ENCODE measurements at regions not wholly inside any gene's neighbourhood (a gene's known extent, or its start where the extent isn't known, plus 50 kb on each side); places are given as distances from the start of the nearest gene placed in this dataset.

DNA sequence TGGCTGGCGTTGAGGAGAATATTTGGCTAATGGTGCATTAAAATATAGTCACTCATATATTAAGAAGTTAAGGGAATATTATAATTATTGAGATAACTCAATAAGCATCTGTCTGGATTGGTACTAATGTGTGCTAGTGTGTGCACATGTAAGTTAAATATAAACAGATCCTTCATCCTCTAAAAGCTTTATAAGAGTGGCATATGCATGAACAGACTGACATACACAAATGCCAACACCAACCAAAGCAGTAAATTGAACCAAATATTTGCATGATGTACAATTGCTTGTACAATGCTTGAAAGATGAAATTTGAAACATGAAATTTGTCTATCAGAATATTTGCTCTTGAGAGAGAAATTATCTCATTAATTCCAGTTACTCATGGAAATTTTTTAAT is 344.9 kb downstream of the ADGRL2 start:
- TF ChIP-seq RFX5 (IDR thresholded peaks at IDR 0.05; ENCODE audit: low read depth, low read length) (no peak), MXI1 (IDR thresholded peaks at IDR 0.05; ENCODE audit: borderline replicate concordance, low read depth, low read length) (no peak), POLR2A (IDR thresholded peaks at IDR 0.05; ENCODE audit: low read depth, low read length) (no peak), RAD21 (IDR thresholded peaks at IDR 0.05; ENCODE audit: low read length) (no peak), SMC3 (IDR thresholded peaks at IDR 0.05; ENCODE audit: low read depth, low read length) (no peak), MAFK (IDR thresholded peaks at IDR 0.05; ENCODE audit: low read depth, low read length) (no peak), MAZ (IDR thresholded peaks at IDR 0.05; ENCODE audit: borderline replicate concordance, low read depth, low read length) (no peak), BHLHE40 (IDR thresholded peaks at IDR 0.05; ENCODE audit: low read depth, low read length) (no peak), FOS (IDR thresholded peaks at IDR 0.05; ENCODE audit: low read depth, low read length) (no peak), RCOR1 (IDR thresholded peaks at IDR 0.05; ENCODE audit: insufficient replicate concordance, low read length) (no peak)
- TF ChIP-seq, protein P1, sequence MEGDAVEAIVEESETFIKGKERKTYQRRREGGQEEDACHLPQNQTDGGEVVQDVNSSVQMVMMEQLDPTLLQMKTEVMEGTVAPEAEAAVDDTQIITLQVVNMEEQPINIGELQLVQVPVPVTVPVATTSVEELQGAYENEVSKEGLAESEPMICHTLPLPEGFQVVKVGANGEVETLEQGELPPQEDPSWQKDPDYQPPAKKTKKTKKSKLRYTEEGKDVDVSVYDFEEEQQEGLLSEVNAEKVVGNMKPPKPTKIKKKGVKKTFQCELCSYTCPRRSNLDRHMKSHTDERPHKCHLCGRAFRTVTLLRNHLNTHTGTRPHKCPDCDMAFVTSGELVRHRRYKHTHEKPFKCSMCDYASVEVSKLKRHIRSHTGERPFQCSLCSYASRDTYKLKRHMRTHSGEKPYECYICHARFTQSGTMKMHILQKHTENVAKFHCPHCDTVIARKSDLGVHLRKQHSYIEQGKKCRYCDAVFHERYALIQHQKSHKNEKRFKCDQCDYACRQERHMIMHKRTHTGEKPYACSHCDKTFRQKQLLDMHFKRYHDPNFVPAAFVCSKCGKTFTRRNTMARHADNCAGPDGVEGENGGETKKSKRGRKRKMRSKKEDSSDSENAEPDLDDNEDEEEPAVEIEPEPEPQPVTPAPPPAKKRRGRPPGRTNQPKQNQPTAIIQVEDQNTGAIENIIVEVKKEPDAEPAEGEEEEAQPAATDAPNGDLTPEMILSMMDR (conservative IDR thresholded peaks at IDR 0.05; ENCODE audit: low read depth, low read length), result no peak
- TF ChIP-seq, protein P2, sequence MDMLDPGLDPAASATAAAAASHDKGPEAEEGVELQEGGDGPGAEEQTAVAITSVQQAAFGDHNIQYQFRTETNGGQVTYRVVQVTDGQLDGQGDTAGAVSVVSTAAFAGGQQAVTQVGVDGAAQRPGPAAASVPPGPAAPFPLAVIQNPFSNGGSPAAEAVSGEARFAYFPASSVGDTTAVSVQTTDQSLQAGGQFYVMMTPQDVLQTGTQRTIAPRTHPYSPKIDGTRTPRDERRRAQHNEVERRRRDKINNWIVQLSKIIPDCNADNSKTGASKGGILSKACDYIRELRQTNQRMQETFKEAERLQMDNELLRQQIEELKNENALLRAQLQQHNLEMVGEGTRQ (IDR thresholded peaks at IDR 0.05; ENCODE audit: low read depth, low read length), result no peak
- TF ChIP-seq, protein P3, sequence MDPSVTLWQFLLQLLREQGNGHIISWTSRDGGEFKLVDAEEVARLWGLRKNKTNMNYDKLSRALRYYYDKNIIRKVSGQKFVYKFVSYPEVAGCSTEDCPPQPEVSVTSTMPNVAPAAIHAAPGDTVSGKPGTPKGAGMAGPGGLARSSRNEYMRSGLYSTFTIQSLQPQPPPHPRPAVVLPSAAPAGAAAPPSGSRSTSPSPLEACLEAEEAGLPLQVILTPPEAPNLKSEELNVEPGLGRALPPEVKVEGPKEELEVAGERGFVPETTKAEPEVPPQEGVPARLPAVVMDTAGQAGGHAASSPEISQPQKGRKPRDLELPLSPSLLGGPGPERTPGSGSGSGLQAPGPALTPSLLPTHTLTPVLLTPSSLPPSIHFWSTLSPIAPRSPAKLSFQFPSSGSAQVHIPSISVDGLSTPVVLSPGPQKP (IDR thresholded peaks at IDR 0.05; ENCODE audit: borderline replicate concordance, low read depth, low read length), result no peak
